Adipocyte (in vitro differentiated cells): ENCODE measurements at regions not wholly inside any gene's neighbourhood (a gene's known extent, or its start where the extent isn't known, plus 50 kb on each side); places are given as distances from the start of the nearest gene placed in this dataset.
A peak's percentile ranks its signal among the peaks of the same experiment; 100 is the strongest.

Experiments
- DNase-seq: peaks from one replicate; pipeline ENCODE4 v3.0.0-alpha.2; 2015; ENCODE audit warnings: low read depth
- H3K27me3 ChIP-seq: replicated peaks from 2 replicates; pipeline ENCODE4 v1.7.0; 2013; ENCODE audit warnings: mild to moderate bottlenecking, low read length, moderate library complexity; ENCODE audit not compliant: control insufficient read depth, insufficient read depth
- H3K36me3 ChIP-seq: 2 replicates; pipeline ENCODE4 v1.7.0; 2013; ENCODE audit warnings: low read length, mild to moderate bottlenecking, moderate library complexity; ENCODE audit not compliant: control insufficient read depth, insufficient read depth, severe bottlenecking
- H3K4me1 ChIP-seq: 2 replicates; pipeline ENCODE4 v1.7.0; 2013; ENCODE audit warnings: mild to moderate bottlenecking, low read length, moderate library complexity; ENCODE audit not compliant: control insufficient read depth, insufficient read depth
- H3K4me3 ChIP-seq: 2 replicates; pipeline ENCODE4 v1.7.0; 2013; ENCODE audit warnings: mild to moderate bottlenecking, low read length, moderate library complexity
- H3K9ac ChIP-seq: 2 replicates; pipeline ENCODE4 v1.7.0; 2013; ENCODE audit warnings: mild to moderate bottlenecking, low read length, moderate library complexity
- H3K9me3 ChIP-seq: 2 replicates; pipeline ENCODE4 v1.7.0; 2013; ENCODE audit warnings: mild to moderate bottlenecking, low read length, moderate library complexity; ENCODE audit not compliant: control insufficient read depth

- no peak for DNase-seq
- H3K9ac ChIP-seq, result no peak overlapping the region
- no peaks in the 10 kb centered on the region for H3K36me3 ChIP-seq
- no peaks in the 10 kb centered on the region for H3K4me1 ChIP-seq
- peaks cover 10% of the 10 kb centered on the region for H3K9me3 ChIP-seq
- no peaks in the 10 kb centered on the region for H3K27me3 ChIP-seq
- H3K4me3 ChIP-seq, result no peak overlapping the region
Observed at GRCh38 chr4:123327346-123327745, 69.2 kb upstream of the SPRY1 start.

GRCh38 chr4:123327846-123328429 lies 68.7 kb upstream of the SPRY1 start:
- Histone ChIP-seq H3K36me3 (no peaks in the 10 kb centered on the region), H3K27me3 (no peaks in the 10 kb centered on the region), H3K9ac (no peak overlapping the region), H3K4me3 (no peak overlapping the region), H3K4me1 (no peaks in the 10 kb centered on the region), H3K9me3 (peaks cover 6% of the 10 kb centered on the region)
- no peak for DNase-seq

GRCh38 chr4:123338715-123339114 lies 57.9 kb upstream of the SPRY1 start:
- H3K36me3 ChIP-seq, result no peaks in the 10 kb centered on the region
- H3K4me1 ChIP-seq, result peaks cover 17% of the 10 kb centered on the region
- DNase-seq, result no peak
- no peaks in the 10 kb centered on the region for H3K27me3 ChIP-seq
- no peak overlapping the region for H3K4me3 ChIP-seq
- no peak overlapping the region for H3K9ac ChIP-seq
- H3K9me3 ChIP-seq, result no peaks in the 10 kb centered on the region

GRCh38 chr4:123339507-123340380 lies 56.9 kb upstream of the SPRY1 start:
- Histone ChIP-seq H3K9ac (no peak overlapping the region), H3K9me3 (no peaks in the 10 kb centered on the region), H3K4me3 (no peak overlapping the region), H3K27me3 (no peaks in the 10 kb centered on the region), H3K36me3 (no peaks in the 10 kb centered on the region), H3K4me1 (peaks cover 17% of the 10 kb centered on the region)
- DNase-seq, result no peak

- DNase-seq, result peak; percentile 71
- Histone ChIP-seq H3K4me3 (no peak overlapping the region), H3K9me3 (no peaks in the 10 kb centered on the region), H3K4me1 (peaks cover 17% of the 10 kb centered on the region), H3K36me3 (no peaks in the 10 kb centered on the region), H3K9ac (no peak overlapping the region), H3K27me3 (no peaks in the 10 kb centered on the region)
Observed at GRCh38 chr4:123340381-123340701, 56.3 kb upstream of the SPRY1 start.

- no peak overlapping the region for H3K9ac ChIP-seq
- H3K4me1 ChIP-seq, result peaks cover 22% of the 10 kb centered on the region
- no peaks in the 10 kb centered on the region for H3K27me3 ChIP-seq
- no peaks in the 10 kb centered on the region for H3K36me3 ChIP-seq
- no peaks in the 10 kb centered on the region for H3K9me3 ChIP-seq
- H3K4me3 ChIP-seq, result no peak overlapping the region
- DNase-seq, result no peak
Observed at GRCh38 chr4:123342498-123342897, 54.1 kb upstream of the SPRY1 start.

DNA sequence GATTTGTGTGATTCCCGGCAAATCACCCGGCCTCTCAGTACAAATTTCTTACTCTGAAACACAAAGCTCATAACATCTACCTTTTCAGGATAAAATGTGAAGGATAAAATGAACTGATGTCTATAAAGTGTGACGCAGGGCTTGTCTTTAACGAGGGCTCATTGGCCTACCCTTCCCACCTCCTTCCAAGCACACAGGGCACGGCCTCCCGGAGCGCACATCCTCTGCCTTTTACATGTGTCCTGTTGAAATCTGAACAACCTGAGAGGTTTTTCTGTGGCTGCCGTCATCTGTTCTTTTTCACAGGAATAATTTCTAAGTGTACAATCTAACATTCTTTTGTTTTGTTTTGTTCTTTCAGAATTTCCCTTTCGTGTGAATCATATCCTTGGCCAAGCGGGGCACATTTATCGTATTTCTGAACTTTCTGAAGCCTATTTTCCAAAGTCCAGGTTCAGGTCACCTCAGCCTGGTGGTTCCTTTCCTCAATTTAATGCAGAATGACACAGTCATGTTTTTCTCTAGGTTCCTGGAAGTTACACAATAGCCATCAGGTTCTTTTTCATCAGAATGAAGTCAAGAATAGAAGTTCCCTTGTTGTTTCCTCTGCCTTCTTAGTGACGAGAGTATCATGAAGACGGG lies 53.1 kb upstream of the SPRY1 start:
- no peak overlapping the region for H3K4me3 ChIP-seq
- no peak for DNase-seq
- no peaks in the 10 kb centered on the region for H3K36me3 ChIP-seq

DNA sequence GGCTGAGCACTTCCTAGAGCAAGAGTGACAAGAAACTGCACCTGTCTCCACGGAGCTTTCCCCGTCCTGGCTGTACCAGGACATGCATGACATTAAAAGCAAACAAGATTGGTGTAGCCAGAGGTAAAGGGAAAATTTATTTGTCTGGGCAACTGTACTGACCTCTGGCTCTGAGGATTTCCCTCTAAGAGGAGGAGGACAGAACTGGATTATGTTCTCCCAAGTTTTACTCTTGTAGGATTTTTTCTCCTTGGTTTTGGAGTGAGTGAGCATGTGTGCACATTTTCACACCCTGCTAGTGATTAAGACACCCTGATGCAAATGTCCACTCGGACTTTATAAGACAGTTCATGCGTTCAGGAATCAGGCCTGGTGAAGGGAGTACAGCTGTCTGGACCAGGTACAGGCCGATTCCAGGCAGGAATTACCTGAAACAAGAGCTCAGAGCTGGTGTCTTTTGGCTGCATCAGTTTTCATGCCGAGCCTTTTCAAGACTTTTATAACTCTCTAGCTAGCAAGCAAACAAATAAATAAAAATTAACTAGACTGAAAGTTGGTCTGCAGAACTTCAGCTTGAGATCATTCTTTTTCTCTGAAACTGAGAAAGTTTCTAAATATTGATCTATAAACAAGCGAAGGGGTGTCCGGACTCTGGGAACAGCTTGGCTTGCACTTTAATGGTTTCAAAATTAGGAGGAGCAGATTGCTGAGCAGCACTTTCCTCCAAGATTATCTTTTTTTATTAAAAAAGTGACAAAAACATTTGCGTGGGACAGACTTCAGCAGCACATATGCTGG lies 51.3 kb upstream of the SPRY1 start:
- Histone ChIP-seq H3K9me3 (no peaks in the 10 kb centered on the region), H3K27me3 (no peaks in the 10 kb centered on the region), H3K4me1 (peaks cover 10% of the 10 kb centered on the region), H3K4me3 (no peak overlapping the region), H3K9ac (peak overlapping the region; percentile 11), H3K36me3 (no peaks in the 10 kb centered on the region)
- DNase-seq, result no peak

More for the DNA sequence above, 53.1 kb upstream of the SPRY1 start:
- Histone ChIP-seq H3K9me3 (no peaks in the 10 kb centered on the region), H3K9ac (no peak overlapping the region), H3K27me3 (no peaks in the 10 kb centered on the region), H3K4me1 (peaks cover 22% of the 10 kb centered on the region)

- peaks cover 5% of the 10 kb centered on the region for H3K4me1 ChIP-seq
- peak overlapping the region; percentile 11 for H3K9ac ChIP-seq
- no peak for DNase-seq
Observed at GRCh38 chr4:123345935-123346300, 50.7 kb upstream of the SPRY1 start.

DNA sequence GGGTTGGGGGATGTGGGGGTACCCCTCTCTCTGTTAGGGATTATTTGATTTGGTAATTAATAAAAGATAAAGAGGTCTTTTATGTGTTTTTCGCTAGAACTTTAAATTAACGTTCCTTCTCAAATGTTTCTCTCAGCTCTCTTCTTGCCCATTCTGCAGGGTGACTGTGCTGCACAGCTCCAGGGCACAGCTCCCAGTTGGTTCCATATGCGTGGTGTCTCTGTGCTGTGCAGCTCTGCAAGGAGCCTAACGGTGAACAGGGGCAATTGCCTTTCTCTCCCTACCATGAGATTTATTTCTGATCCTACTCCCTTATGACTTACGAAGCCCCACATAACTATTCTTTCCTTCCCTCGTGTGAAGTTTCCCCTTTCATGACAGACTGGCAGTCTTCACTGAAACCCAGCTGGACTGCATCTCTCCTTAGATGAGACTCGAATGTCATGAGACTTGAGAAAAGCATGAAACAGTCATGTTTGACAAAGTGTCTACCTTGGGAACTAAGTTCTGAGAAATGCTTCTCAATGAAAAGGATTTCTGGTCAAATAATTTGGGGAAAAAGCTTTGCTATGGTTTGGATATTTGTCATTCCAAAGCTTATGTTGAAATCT lies 50.2 kb upstream of the SPRY1 start:
- Histone ChIP-seq H3K36me3 (no peaks in the 10 kb centered on the region), H3K9ac (no peak overlapping the region), H3K9me3 (no peaks in the 10 kb centered on the region), H3K4me1 (peaks cover 5% of the 10 kb centered on the region), H3K27me3 (no peaks in the 10 kb centered on the region), H3K4me3 (no peak overlapping the region)
- no peak for DNase-seq

More at GRCh38 chr4:123345935-123346300, 50.7 kb upstream of the SPRY1 start:
- no peaks in the 10 kb centered on the region for H3K9me3 ChIP-seq
- no peak overlapping the region for H3K4me3 ChIP-seq
- H3K27me3 ChIP-seq, result no peaks in the 10 kb centered on the region
- no peaks in the 10 kb centered on the region for H3K36me3 ChIP-seq
